ENCODE measurements at regions not wholly inside any gene's neighbourhood (a gene's known extent, or its start where the extent isn't known, plus 50 kb on each side); places are given as distances from the start of the nearest gene placed in this dataset.

DNA sequence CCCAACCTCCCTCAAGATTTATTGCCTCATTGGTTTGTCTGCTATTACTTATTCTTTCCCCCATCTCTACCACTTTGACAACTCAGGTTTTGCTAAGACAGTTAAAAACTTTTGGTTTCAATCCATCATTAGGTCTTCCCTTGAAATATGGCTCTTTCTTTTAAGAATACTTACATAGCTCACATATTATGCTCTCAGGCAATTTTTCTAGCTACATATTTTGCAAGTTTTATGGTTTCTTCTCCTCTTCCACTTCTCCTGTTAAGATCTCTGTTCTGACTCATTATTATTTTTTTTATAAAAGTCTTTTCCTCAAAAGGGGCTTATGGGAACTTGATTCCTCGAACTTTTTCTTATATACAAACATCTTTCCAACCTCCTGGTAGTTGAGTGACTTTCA lies 192.4 kb upstream of the MPPED2 start:
- TF ChIP-seq EZH2 (IDR thresholded peaks at IDR 0.05; ENCODE audit: borderline replicate concordance) = no peak
- TF ChIP-seq, protein P1, sequence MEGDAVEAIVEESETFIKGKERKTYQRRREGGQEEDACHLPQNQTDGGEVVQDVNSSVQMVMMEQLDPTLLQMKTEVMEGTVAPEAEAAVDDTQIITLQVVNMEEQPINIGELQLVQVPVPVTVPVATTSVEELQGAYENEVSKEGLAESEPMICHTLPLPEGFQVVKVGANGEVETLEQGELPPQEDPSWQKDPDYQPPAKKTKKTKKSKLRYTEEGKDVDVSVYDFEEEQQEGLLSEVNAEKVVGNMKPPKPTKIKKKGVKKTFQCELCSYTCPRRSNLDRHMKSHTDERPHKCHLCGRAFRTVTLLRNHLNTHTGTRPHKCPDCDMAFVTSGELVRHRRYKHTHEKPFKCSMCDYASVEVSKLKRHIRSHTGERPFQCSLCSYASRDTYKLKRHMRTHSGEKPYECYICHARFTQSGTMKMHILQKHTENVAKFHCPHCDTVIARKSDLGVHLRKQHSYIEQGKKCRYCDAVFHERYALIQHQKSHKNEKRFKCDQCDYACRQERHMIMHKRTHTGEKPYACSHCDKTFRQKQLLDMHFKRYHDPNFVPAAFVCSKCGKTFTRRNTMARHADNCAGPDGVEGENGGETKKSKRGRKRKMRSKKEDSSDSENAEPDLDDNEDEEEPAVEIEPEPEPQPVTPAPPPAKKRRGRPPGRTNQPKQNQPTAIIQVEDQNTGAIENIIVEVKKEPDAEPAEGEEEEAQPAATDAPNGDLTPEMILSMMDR (IDR thresholded peaks at IDR 0.05; ENCODE audit: poor library complexity) = no peak

All from hepatocyte (in vitro differentiated cells).